ENCODE measurements at regions not wholly inside any gene's neighbourhood (a gene's known extent, or its start where the extent isn't known, plus 50 kb on each side); places are given as distances from the start of the nearest gene placed in this dataset.

- intact Hi-C loops (cut with DNase I), result no loop called here
- Histone ChIP-seq H3K36me3 (no peaks in the 10 kb centered on the region), H3K9me3 (no peaks in the 10 kb centered on the region), H3K27me3 (replicated peaks; ENCODE audit: insufficient read depth) (no peaks in the 10 kb centered on the region), H3K27ac (no peak overlapping the region), H3K4me1 (replicated peaks) (no peaks in the 10 kb centered on the region), H3K4me3 (no peak overlapping the region)
- TF ChIP-seq POLR2A (IDR thresholded peaks at IDR 0.05), result no peak
- TF ChIP-seq POLR2AphosphoS5 (IDR thresholded peaks at IDR 0.05), result no peak
- TF ChIP-seq CTCF (IDR thresholded peaks at IDR 0.05), result no peak
- no peak for DNase-seq (ENCODE audit: low spot score)
- WGBS, result 85% methylated on average over 6 of the region's 6 CpGs
These were observed 82.8 kb downstream of the GATA3 start for GRCh38 chr10:8137272-8137681.

- Histone ChIP-seq H3K4me1 (replicated peaks) (no peaks in the 10 kb centered on the region), H3K27me3 (replicated peaks; ENCODE audit: insufficient read depth) (no peaks in the 10 kb centered on the region), H3K36me3 (no peaks in the 10 kb centered on the region), H3K4me3 (no peak overlapping the region), H3K9me3 (no peaks in the 10 kb centered on the region), H3K27ac (no peak overlapping the region)
- WGBS, result 73% methylated on average over 6 of the region's 6 CpGs
- intact Hi-C loops (cut with DNase I), result no loop called here
- peak; percentile 48 for DNase-seq (ENCODE audit: low spot score)
- no peak for TF ChIP-seq CTCF (IDR thresholded peaks at IDR 0.05)
- TF ChIP-seq POLR2AphosphoS5 (IDR thresholded peaks at IDR 0.05), result peak; percentile 71
- TF ChIP-seq POLR2A (IDR thresholded peaks at IDR 0.05), result no peak
These were observed 83.2 kb downstream of the GATA3 start for GRCh38 chr10:8137726-8138125.

- no peaks in the 10 kb centered on the region for H3K36me3 ChIP-seq
- intact Hi-C loops (cut with DNase I), result no loop called here
- no peak for DNase-seq (ENCODE audit: low spot score)
- no peak overlapping the region for H3K27ac ChIP-seq
- TF ChIP-seq POLR2AphosphoS5 (IDR thresholded peaks at IDR 0.05), result no peak
- TF ChIP-seq CTCF (IDR thresholded peaks at IDR 0.05), result no peak
- H3K4me3 ChIP-seq, result no peak overlapping the region
- H3K27me3 ChIP-seq (replicated peaks; ENCODE audit: insufficient read depth), result no peaks in the 10 kb centered on the region
- no peaks in the 10 kb centered on the region for H3K9me3 ChIP-seq
- WGBS, result 94% methylated on average over 3 of the region's 3 CpGs
- no peaks in the 10 kb centered on the region for H3K4me1 ChIP-seq (replicated peaks)
These were observed 84.0 kb downstream of the GATA3 start for GRCh38 chr10:8138471-8138870.

GRCh38 chr10:8144496-8144895 lies 90.0 kb downstream of the GATA3 start:
- intact Hi-C loops (cut with DNase I), result no loop called here
- 63% methylated on average over 4 of the region's 4 CpGs for WGBS
- Histone ChIP-seq H3K27ac (peak overlapping the region in 1 of 2 donors; percentile 55), H3K4me1 (replicated peaks) (no peaks in the 10 kb centered on the region), H3K27me3 (replicated peaks; ENCODE audit: insufficient read depth) (no peaks in the 10 kb centered on the region), H3K36me3 (no peaks in the 10 kb centered on the region), H3K9me3 (no peaks in the 10 kb centered on the region), H3K4me3 (no peak overlapping the region)
- peak; percentile 58 for DNase-seq (ENCODE audit: low spot score)
- TF ChIP-seq POLR2AphosphoS5 (IDR thresholded peaks at IDR 0.05), result peak; percentile 90
- TF ChIP-seq POLR2A (IDR thresholded peaks at IDR 0.05), result no peak
- TF ChIP-seq CTCF (IDR thresholded peaks at IDR 0.05), result no peak

- no peak for TF ChIP-seq CTCF (IDR thresholded peaks at IDR 0.05)
- TF ChIP-seq POLR2AphosphoS5 (IDR thresholded peaks at IDR 0.05), result no peak
- TF ChIP-seq POLR2A (IDR thresholded peaks at IDR 0.05), result no peak
- intact Hi-C loops (cut with DNase I), result no loop called here
- Histone ChIP-seq H3K27me3 (replicated peaks; ENCODE audit: insufficient read depth) (no peaks in the 10 kb centered on the region), H3K4me3 (no peak overlapping the region), H3K36me3 (no peaks in the 10 kb centered on the region), H3K4me1 (replicated peaks) (no peaks in the 10 kb centered on the region), H3K27ac (no peak overlapping the region), H3K9me3 (no peaks in the 10 kb centered on the region)
- WGBS, result 56% methylated on average over 9 of the region's 9 CpGs
- no peak for DNase-seq (ENCODE audit: low spot score)
These were observed 92.2 kb downstream of the GATA3 start for GRCh38 chr10:8146650-8147049.
